Endothelial cell of hepatic sinusoid (primary cell): ENCODE measurements at regions not wholly inside any gene's neighbourhood (a gene's known extent, or its start where the extent isn't known, plus 50 kb on each side); places are given as distances from the start of the nearest gene placed in this dataset.
"Not testable (repeated sequence)": the region's sequence is repeated elsewhere in the genome, so short reads cannot be mapped to it uniquely, and the experiment has no call there.

Source experiments
- in situ Hi-C: cut with HindIII; loops from 2 replicates; pipeline ENCODE4 v1.10.0; 2017; ENCODE audit warnings: low sequenced_read_pairs

DNA sequence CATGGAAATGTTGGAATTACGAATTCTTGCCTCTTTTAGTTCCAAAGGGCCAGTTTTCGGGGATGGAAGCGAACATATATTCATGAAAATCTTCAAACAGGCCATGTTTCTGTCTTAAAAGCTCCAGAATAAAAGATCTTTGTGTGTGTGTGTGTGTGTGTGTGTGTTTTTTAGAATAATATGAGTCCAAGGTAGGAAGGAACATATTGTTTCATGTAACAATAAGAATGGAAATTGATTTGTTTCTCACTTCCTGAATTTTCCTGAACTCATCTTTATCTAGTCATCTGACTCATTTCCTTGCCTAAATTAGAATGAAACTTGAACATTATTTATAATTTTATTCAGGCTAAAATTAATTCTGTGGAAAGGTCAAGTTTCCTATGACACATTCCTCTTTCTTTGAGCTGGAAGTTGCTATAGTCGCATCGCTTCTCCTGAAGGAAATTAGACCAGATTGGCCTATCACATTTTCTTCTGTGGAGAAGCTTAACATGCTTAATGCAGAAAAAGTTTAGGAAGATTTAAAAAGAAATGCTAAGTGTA lies 805.1 kb upstream of the ADAMTS5 start:
- in situ Hi-C loops, result no loop called here

- in situ Hi-C loops, result no loop called here
Measured at GRCh38 chr21:27769763-27770162, 802.9 kb upstream of the ADAMTS5 start.

- in situ Hi-C loops, result not testable (repeated sequence)
Measured at GRCh38 chr21:27768046-27768637, 801.3 kb upstream of the ADAMTS5 start.

DNA sequence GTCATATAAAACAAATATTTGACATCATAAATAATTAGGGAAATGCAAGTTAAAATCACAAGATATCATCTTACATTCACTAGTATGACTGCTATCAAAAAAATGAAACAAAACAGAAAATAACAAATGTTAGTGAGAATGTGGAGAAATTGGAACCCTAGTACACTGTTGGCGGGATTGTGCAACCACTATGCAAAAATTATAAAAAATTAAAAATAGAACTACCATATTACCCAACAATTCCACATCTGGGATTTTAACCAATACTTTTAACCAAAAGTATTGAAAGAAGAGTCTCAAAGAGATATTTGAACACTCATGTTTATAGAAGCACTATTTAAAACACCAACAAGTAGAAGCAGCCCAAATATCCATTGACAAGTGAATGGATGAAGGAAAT lies 797.2 kb upstream of the ADAMTS5 start:
- in situ Hi-C loops, result no loop called here

GRCh38 chr21:27761623-27762022 lies 794.7 kb upstream of the ADAMTS5 start:
- in situ Hi-C loops, result no loop called here

DNA sequence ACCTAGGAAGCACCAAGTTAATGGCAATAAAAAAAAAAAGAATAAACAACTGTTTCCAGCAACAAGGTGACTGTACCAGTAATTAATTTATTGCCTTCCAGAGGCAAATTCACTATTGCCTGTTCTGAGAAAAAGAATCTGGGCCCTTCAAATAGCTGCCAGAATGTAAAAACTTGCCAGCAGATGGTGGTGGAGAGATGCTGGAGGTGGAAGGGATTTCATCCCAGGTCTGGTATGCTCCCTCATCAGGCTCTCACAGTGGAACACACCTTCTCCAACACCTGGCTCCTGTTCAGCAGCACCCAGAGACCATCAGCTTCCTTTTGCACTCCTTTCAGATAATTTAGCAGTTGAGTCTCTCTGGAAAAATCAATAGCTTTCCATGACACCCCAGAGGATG lies 792.9 kb upstream of the ADAMTS5 start:
- in situ Hi-C loops, result no loop called here

DNA sequence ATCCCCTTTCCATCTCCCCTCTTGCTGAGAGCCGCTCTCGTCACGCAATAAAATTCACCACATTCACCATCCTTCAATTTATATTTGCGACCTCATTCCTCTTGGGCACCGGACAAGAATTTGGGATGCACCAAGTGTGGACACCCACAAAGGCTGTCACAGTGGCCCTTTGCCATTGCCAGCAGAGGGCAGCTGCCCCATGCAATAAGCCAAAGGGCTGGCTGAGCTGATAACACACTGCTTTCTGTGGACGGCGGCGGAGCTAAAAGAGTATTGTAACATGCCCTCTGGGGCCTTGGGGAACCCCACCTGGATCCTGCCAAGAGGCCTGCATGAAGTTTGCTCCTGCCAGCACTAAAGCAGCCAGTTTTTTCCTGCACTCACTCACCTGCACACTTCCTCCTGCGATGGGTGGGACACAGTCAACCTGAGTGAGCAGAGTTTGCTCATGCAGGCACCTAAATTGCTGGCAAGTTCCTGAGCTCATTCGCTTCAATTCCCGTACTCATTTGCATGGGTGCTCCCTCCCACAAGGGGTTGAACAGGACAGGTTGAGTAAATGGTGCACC lies 792.3 kb upstream of the ADAMTS5 start:
- in situ Hi-C loops, result no loop called here

DNA sequence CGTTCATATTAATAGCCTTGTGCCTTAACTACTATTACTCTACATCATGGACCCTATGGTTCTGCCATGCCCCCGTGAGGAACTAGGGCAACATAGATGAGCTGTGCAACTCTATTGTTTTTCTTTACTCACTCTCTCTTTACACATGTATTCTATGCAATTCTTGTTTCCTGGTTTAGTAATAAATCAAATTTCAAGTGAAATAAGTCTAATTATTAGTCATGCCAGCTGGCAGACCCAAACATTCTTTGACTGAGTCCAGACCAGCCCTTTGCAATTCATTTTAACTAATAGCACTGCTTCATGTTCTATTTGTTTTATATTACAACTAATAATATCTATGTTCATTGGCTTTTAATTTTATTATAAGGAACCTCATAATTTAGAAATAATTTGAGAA lies 789.3 kb upstream of the ADAMTS5 start:
- in situ Hi-C loops, result no loop called here

DNA sequence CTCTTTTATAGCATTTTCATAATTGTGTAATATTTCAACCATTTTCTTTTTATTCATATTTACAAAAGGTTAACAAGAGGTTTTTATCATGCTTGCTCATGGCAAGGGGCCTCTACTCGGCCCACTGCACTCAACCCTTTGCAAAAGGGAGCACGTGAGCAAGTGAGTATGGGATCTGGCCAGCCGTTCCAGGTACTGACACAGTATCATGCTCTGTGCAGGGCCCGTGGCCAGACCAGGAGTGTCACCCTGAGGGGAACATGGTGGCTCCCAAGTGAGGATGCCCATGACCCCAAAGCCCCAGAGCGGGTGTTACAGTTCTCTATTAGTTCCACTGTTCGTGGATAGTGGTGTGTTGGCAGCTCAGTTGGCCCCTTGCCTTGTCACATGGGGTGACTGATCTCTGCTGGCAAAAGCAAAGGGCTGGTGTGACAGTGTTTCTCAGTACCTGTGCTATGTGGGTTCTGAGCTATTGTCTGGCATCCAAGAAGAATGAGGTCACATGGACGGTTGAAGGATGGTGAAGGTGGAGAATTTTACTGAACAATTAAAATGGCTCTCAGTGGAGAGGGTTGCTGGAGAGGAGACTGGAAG lies 777.2 kb upstream of the ADAMTS5 start:
- in situ Hi-C loops, result no loop called here

DNA sequence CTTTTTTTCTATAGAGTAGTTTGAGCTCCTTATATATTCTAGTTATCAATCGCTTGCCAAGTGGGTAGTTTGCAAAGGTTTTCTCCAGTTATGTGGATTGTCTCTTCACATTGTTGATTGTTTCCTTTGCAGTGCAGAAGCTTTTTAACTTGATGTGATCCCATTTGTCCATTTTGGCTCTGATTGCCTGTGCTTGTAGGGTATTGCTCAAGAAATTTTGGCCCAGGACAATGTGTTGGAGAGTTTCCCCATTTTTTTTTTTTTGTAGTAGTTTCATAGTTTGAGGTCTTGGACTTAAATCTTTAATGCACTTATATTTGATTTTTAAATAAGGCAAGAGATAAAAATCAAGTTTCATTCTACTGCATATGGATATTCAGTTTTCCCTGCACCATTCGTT lies 774.8 kb upstream of the ADAMTS5 start:
- in situ Hi-C loops, result no loop called here

DNA sequence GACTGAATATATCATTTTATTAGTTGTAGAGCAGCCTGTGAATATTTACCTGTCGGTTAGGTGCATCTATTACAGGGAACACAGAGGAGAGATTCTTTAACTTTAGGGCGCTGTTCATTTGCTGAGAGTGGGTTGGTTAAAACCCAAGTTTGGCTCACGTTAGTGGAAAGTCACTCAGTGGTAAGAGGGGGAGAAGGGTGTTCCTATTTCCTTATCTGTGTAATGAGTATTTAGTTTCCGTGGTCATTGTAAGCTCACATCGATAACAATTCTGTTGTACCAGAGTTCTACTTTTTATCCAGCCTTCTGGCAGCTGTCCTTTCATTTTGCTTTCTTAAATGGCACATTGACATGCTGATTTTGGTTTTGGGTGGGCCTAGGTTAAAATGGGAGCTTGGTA lies 773.2 kb upstream of the ADAMTS5 start:
- in situ Hi-C loops, result no loop called here

- in situ Hi-C loops, result no loop called here
Measured at GRCh38 chr21:27739187-27739586, 772.3 kb upstream of the ADAMTS5 start.

DNA sequence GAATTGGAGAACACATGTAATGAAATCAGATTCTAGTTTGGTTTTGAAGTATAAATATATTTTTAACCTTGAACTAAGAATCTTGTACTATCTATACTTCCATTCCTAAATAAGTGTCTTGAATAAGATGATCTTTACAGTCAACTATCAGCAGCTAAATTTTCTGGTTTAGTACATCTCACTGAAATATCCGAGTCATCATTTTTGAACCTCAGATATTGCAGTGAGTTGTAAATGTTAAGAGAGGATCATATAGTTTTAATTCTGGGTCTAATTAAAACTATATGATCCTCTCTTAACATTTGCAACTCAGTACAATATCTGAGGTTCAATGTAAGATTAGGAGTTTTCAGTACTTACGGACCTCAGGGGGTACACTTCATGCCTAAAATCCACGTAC lies 768.8 kb upstream of the ADAMTS5 start:
- in situ Hi-C loops, result no loop called here

DNA sequence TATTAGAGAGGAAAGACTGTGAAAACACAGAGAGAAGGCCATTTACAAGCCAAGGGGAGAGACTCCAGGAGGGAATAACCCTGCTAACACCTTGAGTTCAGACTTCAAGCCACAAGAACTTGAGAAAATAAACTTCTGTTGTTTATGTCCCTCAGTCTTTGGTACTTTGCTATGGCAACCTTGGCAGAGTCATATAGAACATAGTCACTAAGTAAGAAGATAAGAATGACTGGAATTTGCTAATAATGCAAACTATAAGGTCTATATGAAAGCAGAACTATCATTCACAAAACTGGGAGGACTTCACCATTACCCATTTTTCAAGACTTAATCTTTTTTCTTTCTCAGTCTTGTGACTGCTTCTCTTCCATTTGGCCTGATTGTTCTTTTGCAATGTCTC lies 767.3 kb upstream of the ADAMTS5 start:
- in situ Hi-C loops, result no loop called here

DNA sequence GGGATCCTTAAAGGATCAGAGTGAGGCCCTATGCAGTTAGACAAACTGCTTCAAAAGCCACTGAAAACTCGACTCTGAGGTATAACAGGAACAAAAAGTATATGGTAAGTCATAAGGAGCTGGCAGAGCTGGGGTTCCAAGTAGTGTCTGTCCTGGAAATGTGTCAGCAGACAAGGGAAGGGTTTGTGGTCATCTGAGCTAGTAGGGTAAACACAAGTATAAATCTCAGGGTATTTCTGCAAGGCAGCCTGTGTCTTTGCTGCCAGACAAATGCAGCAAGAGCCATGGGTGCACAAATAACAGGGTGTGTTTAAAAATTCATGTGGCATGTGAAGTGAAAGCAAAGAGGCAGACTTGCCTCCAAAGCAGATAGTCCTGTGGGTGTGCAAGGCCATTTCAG lies 759.0 kb upstream of the ADAMTS5 start:
- in situ Hi-C loops, result no loop called here

- in situ Hi-C loops, result no loop called here
Measured at GRCh38 chr21:27722095-27722494, 755.2 kb upstream of the ADAMTS5 start.

- in situ Hi-C loops, result no loop called here
Measured at GRCh38 chr21:27721675-27722074, 754.8 kb upstream of the ADAMTS5 start.

DNA sequence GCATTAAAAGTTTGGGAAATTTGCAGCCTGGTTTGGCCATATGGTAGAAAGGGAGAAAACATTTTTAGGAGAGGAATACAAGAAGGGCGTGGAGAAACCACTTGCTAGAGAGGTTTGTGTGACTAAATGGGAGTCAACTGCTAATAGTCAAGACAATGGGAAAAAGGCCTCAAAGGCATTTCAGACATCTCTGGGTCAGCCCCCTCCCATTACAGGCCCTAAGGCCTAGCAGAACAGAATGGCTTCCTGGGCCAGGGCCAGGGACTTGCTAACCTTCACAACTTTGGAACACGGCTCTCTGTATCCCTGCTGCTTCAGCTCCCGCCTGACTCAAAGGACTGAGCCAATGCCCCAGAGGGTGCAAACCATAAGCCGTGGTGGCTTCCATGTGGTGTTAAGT lies 752.3 kb upstream of the ADAMTS5 start:
- in situ Hi-C loops, result no loop called here

- in situ Hi-C loops, result no loop called here
Measured at GRCh38 chr21:27715131-27715530, 748.2 kb upstream of the ADAMTS5 start.

- in situ Hi-C loops, result no loop called here
Measured at GRCh38 chr21:27713154-27714109, 746.5 kb upstream of the ADAMTS5 start.

DNA sequence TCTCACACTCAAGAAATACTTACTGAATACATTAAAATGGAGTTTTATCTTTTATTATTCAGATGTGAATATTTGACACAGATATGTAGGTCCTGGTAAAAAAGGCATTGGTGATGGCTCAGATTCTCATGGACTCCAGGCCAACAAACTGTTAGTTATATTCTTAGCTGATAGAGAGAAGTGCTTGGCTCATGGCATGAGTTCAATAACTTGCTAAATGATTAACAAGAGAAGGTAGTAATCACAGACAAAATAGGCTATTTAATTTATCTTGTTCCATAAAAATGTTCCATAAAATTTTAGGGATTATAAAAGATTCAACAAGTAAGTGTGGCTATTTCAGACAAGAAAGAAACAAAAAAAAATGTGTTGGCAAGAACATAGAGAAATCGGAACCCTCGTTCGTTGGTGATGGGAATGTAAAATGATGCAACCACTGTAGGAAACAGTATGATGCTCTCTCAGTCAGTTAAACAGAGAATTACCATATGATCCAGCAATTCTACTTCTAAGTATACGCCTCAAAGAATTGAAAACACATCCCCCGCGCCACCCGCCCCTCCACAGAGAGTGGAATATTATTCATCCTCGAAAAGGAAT lies 737.8 kb upstream of the ADAMTS5 start:
- in situ Hi-C loops, result no loop called here
